GM23248 (cell line): ENCODE measurements at regions not wholly inside any gene's neighbourhood (a gene's known extent, or its start where the extent isn't known, plus 50 kb on each side); places are given as distances from the start of the nearest gene placed in this dataset.

ENCODE experiments used
- DNase-seq: peaks from one replicate; pipeline ENCODE4 v3.0.0-alpha.2; 2015
- H2AFZ ChIP-seq: fragments of 200-600 bp; sonication (generic); 2 replicates; pipeline ENCODE4 v1.6.1; 2016; ENCODE audit warnings: antibody characterized with exemption
- H3F3A ChIP-seq: fragments of 200-600 bp; sonication (generic); 2 replicates; pipeline ENCODE4 v1.6.1; 2016; ENCODE audit warnings: mild to moderate bottlenecking, antibody characterized with exemption, mixed run types; ENCODE audit not compliant: insufficient read depth
- H3K27ac ChIP-seq: fragments of 200-600 bp; sonication (generic); 2 replicates; pipeline ENCODE4 v1.5.1; 2016; ENCODE audit warnings: mild to moderate bottlenecking
- H3K27me3 ChIP-seq: fragments of 200-600 bp; sonication (generic); replicated peaks from 2 replicates; pipeline ENCODE4 v1.6.1; 2016; ENCODE audit warnings: mild to moderate bottlenecking; ENCODE audit not compliant: insufficient read depth
- H3K36me3 ChIP-seq: fragments of 200-600 bp; sonication (generic); 2 replicates; pipeline ENCODE4 v1.6.1; 2016; ENCODE audit warnings: low read depth, mild to moderate bottlenecking
- H3K4me1 ChIP-seq: fragments of 200-600 bp; sonication (generic); 2 replicates; pipeline ENCODE4 v1.6.1; 2016; ENCODE audit warnings: mild to moderate bottlenecking; ENCODE audit not compliant: insufficient read depth
- H3K4me2 ChIP-seq: fragments of 200-600 bp; sonication (generic); one replicate; pipeline ENCODE4 v1.6.1; 2016; ENCODE audit warnings: mild to moderate bottlenecking; ENCODE audit not compliant: unreplicated experiment
- H3K4me3 ChIP-seq: fragments of 200-600 bp; sonication (generic); 2 replicates; pipeline ENCODE4 v1.5.1; 2016; ENCODE audit warnings: mild to moderate bottlenecking
- H3K79me2 ChIP-seq: fragments of 200-600 bp; sonication (generic); 2 replicates; pipeline ENCODE4 v1.6.1; 2016; ENCODE audit warnings: mild to moderate bottlenecking; ENCODE audit not compliant: insufficient read depth
- H3K9ac ChIP-seq: fragments of 200-600 bp; sonication (generic); 2 replicates; pipeline ENCODE4 v1.6.1; 2016; ENCODE audit warnings: mild to moderate bottlenecking
- H3K9me2 ChIP-seq: fragments of 200-600 bp; sonication (generic); 2 replicates; pipeline ENCODE4 v1.6.1; 2016; ENCODE audit warnings: mixed run types, mild to moderate bottlenecking, moderate library complexity; ENCODE audit not compliant: insufficient read depth
- H3K9me3 ChIP-seq: fragments of 200-600 bp; sonication (generic); one replicate; pipeline ENCODE4 v1.6.1; 2017; ENCODE audit warnings: low read depth
- H4K20me1 ChIP-seq: fragments of 200-600 bp; sonication (generic); 2 replicates; pipeline ENCODE4 v1.6.0; 2016; ENCODE audit not compliant: insufficient read depth
- EZH2 ChIP-seq: fragments of 200-600 bp; sonication (generic); IDR thresholded peaks from 2 replicates; pipeline ENCODE4 v1.6.1; 2018; ENCODE audit warnings: antibody characterized with exemption, mild to moderate bottlenecking; ENCODE audit not compliant: insufficient read depth, poor library complexity, severe bottlenecking
- EZH2phosphoT487 ChIP-seq: fragments of 200-600 bp; sonication (generic); IDR thresholded peaks from 2 replicates; pipeline ENCODE4 v1.6.1; 2018; ENCODE audit warnings: antibody characterized with exemption, moderate library complexity, mild to moderate bottlenecking, low read depth; ENCODE audit not compliant: insufficient read depth
- WGBS, 2 experiments: methylation state at CpG; one replicate each; pipeline ENCODE4 v1.1.6; 2015 to 2017; ENCODE audit warnings: low lambda C conversion rate in 2 of 2, low coverage in 1 of 2; ENCODE audit errors: missing lambda C conversion rate in 2 of 2; 5-methylcytosine and 5-hydroxymethylcytosine counted together
- in situ Hi-C: fragments of 300-500 bp; cut with MboI; formaldehyde crosslinking; loops from 2 replicates; pipeline ENCODE4 v1.15.0; 2020

DNA sequence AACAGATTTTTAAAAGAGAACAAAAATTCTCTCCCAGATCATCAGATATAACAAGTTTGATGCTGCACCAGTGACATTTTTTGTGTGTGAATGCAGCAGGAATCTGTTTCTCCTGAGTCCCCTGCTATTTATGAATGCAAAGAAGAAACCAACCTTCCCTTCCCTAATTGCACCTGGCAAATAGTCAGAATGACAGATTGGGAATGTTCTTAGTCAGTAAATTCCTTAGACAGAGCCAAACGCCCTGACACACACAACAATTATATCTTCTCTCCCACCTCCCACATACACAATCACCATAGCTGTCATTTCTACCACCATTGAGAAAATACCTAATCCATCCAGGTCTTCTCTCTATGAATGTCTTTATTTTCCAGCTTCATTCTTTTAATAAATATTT lies 174.4 kb downstream of the ALG10B start:
- Histone ChIP-seq H3K9ac (no peak overlapping the region), H3K4me3 (no peak overlapping the region), H3F3A (no peaks in the 10 kb centered on the region), H3K4me2 (no peak overlapping the region), H3K79me2 (no peaks in the 10 kb centered on the region), H3K9me2 (no peaks in the 10 kb centered on the region), H3K4me1 (no peaks in the 10 kb centered on the region), H3K27me3 (no peaks in the 10 kb centered on the region), H3K27ac (no peak overlapping the region), H3K36me3 (no peaks in the 10 kb centered on the region), H3K9me3 (no peaks in the 10 kb centered on the region), H2AFZ (no peak overlapping the region), H4K20me1 (no peaks in the 10 kb centered on the region)
- DNase-seq = no peak
- no peak for TF ChIP-seq EZH2
- no peak for TF ChIP-seq EZH2phosphoT487
- in situ Hi-C loops = no loop called here
- 0% methylated on average over 1 of the region's 1 CpG for WGBS, 2 experiments

DNA sequence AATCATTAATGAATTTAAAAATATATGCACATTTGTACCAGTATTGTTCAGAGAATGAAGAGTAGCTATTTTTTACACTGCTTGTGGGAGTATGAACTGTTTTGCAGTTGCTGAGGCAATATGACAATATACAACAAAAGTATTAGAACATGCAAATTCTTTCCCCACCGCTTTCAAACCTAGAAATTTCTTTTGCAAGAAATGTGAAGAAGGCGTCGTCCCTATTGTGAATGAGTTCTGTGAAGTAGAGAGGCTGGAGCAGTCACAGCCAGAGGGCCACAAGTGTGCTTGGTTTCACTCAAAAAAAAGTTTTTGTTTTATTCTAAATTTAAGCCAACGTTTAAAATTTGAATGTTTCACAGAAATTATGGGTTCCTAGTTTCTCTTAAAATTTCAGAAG lies 184.9 kb downstream of the ALG10B start:
- no peak overlapping the region for H3K27ac ChIP-seq
- no peaks in the 10 kb centered on the region for H3K4me1 ChIP-seq
- 7 to 8% methylated on average over 4 of the region's 4 CpGs for WGBS, 2 experiments
- no peak overlapping the region for H3K4me2 ChIP-seq
- H2AFZ ChIP-seq = no peak overlapping the region
- no peaks in the 10 kb centered on the region for H3F3A ChIP-seq
- H3K36me3 ChIP-seq = no peaks in the 10 kb centered on the region
- no peaks in the 10 kb centered on the region for H3K9me3 ChIP-seq
- H4K20me1 ChIP-seq = no peaks in the 10 kb centered on the region
- no peaks in the 10 kb centered on the region for H3K79me2 ChIP-seq
- no peak overlapping the region for H3K4me3 ChIP-seq
- no peak overlapping the region for H3K9ac ChIP-seq
- no peaks in the 10 kb centered on the region for H3K27me3 ChIP-seq
- DNase-seq = no peak
- no peaks in the 10 kb centered on the region for H3K9me2 ChIP-seq
- in situ Hi-C loops = no loop called here
- no peak for TF ChIP-seq EZH2
- no peak for TF ChIP-seq EZH2phosphoT487

DNA sequence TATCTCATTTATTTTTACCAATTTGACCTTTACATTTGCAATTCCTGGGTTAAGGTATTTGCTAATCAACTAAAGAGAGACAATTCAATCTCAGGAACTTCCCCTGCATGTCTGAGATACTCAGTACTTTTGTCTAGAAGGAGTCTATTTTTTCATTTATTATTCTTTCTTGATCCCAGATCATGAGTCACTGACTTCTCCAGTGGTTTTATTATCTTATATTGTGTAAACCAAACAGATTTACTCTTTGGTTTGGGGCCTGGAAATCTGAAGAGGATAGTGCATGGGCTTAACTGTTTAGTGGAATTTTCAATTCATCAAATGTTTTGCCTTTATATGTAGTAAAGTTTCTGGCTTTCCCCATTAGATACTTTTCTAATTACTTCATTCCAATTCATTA lies 185.4 kb downstream of the ALG10B start:
- Histone ChIP-seq H4K20me1 (no peaks in the 10 kb centered on the region), H3K9ac (no peak overlapping the region), H3K27ac (no peak overlapping the region), H3K27me3 (no peaks in the 10 kb centered on the region), H3K4me2 (no peak overlapping the region), H3K79me2 (no peaks in the 10 kb centered on the region), H3K4me3 (no peak overlapping the region), H3K9me2 (no peaks in the 10 kb centered on the region), H3K36me3 (no peaks in the 10 kb centered on the region), H3F3A (no peaks in the 10 kb centered on the region), H3K9me3 (no peaks in the 10 kb centered on the region), H3K4me1 (no peaks in the 10 kb centered on the region), H2AFZ (no peak overlapping the region)
- TF ChIP-seq EZH2phosphoT487 (no peak), EZH2 (no peak)
- in situ Hi-C loops = no loop called here
- DNase-seq = no peak

DNA sequence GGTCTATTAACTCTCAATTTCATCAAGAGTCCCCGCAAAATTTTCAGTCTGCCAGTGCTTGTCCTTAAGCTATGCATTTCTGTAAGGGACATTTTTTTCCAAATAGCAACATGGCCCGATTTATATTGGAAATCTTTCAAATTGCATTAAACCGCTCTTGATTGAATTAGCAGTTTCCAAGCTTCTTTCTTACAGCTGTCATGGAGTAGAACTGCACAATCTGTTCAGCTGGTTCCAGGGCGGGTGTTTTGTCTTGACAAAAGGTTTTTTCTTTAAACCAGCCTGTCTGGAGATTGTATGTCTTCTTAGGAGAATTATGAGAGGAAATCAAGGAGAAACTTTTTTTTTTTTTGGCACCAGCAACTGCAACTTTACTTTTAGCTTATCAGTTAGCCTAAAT lies 185.8 kb downstream of the ALG10B start:
- in situ Hi-C loops = no loop called here
- H3K4me1 ChIP-seq = no peaks in the 10 kb centered on the region
- TF ChIP-seq EZH2phosphoT487 (no peak), EZH2 (no peak)
- 21 to 25% methylated on average over 4 of the region's 4 CpGs for WGBS, 2 experiments
- no peaks in the 10 kb centered on the region for H3K27me3 ChIP-seq
- H2AFZ ChIP-seq = no peak overlapping the region
- no peak overlapping the region for H3K4me2 ChIP-seq
- no peak overlapping the region for H3K9ac ChIP-seq
- no peaks in the 10 kb centered on the region for H3K79me2 ChIP-seq
- H3K9me2 ChIP-seq = no peaks in the 10 kb centered on the region
- H3K36me3 ChIP-seq = no peaks in the 10 kb centered on the region
- H3K27ac ChIP-seq = no peak overlapping the region
- no peaks in the 10 kb centered on the region for H3F3A ChIP-seq
- no peak for DNase-seq
- H3K4me3 ChIP-seq = no peak overlapping the region
- H3K9me3 ChIP-seq = no peaks in the 10 kb centered on the region
- H4K20me1 ChIP-seq = no peaks in the 10 kb centered on the region

GRCh38 chr12:38507839-38508238 lies 191.3 kb downstream of the ALG10B start:
- H2AFZ ChIP-seq = no peak overlapping the region
- H3K27ac ChIP-seq = no peak overlapping the region
- no peak overlapping the region for H3K9ac ChIP-seq
- H3F3A ChIP-seq = no peaks in the 10 kb centered on the region
- no peaks in the 10 kb centered on the region for H3K9me3 ChIP-seq
- TF ChIP-seq EZH2phosphoT487 = no peak
- no peak for TF ChIP-seq EZH2
- no peaks in the 10 kb centered on the region for H3K4me1 ChIP-seq
- H4K20me1 ChIP-seq = no peaks in the 10 kb centered on the region
- WGBS, 2 experiments = 18 to 22% methylated on average over 7 of the region's 7 CpGs
- in situ Hi-C loops = no loop called here
- H3K9me2 ChIP-seq = no peaks in the 10 kb centered on the region
- no peaks in the 10 kb centered on the region for H3K36me3 ChIP-seq
- no peak overlapping the region for H3K4me2 ChIP-seq
- no peaks in the 10 kb centered on the region for H3K27me3 ChIP-seq
- no peak overlapping the region for H3K4me3 ChIP-seq
- H3K79me2 ChIP-seq = no peaks in the 10 kb centered on the region
- DNase-seq = no peak
